HG03378 (cell line): ENCODE measurements at regions not wholly inside any gene's neighbourhood (a gene's known extent, or its start where the extent isn't known, plus 50 kb on each side); places are given as distances from the start of the nearest gene placed in this dataset.
"Not testable (repeated sequence)": the region's sequence is repeated elsewhere in the genome, so short reads cannot be mapped to it uniquely, and the experiment has no call there.

Source experiments
- ATAC-seq: cut with Tn5 transposase; IDR thresholded peaks from one replicate; pipeline ENCODE4 v1.9.1; 2021; ENCODE audit warnings: mild to moderate bottlenecking, moderate library complexity; ENCODE audit not compliant: unreplicated experiment

DNA sequence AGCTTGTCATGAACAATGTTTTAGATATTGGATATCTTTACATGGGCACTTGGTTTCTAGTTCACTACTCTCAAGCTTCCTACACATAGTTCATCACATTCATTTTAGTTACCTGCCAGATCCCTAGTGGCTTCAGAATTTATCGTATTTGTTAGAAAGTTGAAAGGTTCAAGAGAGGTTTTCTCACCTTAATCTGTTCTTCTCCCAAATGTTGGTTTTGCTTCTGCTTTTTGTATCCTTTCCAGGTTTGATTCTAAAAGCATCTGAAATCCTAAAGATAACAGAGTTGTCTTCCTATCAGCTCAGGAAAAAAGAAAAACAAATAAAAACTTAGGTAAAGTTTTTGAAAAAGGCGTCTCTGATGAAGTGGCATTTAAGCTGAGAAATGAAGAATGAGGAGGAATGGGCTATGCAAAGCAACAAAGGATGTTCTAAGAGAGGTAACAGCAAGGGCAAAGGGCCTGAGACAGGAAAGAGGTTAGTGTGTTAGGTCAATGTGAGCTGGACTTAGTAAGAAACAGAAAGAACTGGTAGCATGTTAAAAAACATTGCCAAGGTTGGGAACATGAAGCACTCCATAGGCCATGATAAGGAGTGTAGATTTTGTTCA lies 104.7 kb upstream of the CMC1 start:
- ATAC-seq = no peak

DNA sequence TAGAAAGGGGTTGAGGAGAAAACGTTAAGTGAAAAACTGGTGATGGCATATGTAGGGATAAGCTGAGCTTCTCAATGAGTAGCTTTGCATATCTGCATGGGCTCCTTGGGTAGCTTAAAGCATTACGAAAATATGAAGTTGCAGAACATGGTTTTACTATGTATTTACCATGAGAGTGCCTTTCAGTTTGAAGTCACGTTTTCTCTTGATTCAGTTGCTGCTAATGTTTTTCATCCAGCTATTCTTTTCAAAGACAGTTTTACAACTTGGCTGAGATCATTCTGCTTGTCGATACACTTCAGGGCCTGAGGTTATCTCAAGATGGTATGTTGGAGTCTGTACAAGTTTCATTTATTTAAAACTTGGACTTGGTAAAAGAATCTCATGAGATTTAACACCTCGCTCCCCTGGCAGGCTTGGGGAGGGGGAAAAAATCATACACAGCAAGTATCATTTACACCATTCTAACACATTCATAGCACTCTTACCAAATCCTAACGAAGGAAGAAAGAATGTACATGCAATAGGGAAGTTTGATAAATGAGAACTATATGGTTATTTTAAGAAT lies 103.3 kb upstream of the CMC1 start:
- no peak for ATAC-seq

DNA sequence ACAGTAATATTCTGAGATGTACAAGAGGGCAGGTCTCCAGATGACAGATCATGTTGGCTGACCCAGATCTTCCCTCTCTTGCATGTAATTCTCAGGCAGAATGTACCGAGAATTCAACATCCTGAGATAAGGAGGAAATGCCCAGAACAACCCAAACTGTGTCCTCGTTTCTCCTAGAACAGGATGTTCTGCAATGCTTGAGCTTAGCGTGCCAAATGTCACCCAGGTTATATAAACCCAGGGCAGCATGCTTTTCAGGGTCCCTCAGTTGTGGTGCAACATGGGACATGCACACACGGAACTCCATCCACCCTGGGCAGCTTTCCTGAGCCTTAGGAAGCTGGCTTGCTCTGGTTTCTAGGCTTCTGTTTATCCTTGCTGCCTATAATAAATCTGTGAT lies 102.1 kb upstream of the CMC1 start:
- ATAC-seq = no peak

DNA sequence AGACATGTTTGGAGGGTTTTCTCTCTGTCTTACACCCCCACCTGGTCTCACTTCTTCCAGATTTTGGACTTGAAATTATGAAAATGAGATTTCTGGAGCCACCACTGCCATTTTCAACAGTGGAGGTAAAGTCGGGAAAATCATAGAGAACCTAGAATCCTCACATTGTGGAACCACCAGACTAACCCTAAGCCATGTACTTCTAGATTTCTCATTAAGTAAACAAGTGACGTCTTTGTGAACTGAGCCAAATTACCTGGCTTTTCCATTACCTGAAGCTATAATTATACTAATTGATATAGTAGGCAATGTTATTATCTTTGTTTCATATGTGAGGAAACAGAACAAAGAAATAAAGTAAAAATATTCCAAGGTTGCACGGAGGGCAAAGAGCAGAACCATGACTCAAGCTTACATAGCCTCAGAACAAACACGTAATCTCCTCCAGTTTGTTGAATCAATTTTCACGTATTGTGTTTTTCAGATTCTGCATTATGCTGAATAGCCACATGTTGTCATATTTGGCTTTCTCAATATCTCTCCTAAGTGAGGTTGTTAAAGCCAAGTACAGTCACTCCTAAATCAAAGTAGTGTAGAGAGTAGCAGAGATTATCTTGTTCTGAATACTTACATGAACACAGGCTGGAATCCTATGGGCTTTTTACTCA lies 101.3 kb upstream of the CMC1 start:
- ATAC-seq = no peak

DNA sequence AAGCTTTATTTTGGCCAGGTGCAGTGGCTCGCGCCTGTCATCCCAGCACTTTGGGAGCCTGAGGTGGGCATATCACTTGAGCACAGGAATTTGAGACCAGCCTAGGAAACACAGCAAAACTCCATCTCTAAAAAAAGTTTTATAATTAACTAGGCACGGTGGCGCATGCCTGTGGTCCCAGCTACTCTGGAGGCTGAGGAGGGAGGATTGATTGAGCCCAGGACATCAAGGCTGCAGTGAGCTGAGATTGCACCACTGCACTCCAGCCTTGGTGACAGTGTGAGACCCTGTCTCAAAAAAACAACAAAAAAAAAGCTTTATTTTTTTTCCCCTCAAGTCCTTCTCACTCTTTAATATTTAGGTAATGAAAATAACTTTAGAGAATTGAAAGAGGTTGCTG lies 100.8 kb upstream of the CMC1 start:
- no peak for ATAC-seq

DNA sequence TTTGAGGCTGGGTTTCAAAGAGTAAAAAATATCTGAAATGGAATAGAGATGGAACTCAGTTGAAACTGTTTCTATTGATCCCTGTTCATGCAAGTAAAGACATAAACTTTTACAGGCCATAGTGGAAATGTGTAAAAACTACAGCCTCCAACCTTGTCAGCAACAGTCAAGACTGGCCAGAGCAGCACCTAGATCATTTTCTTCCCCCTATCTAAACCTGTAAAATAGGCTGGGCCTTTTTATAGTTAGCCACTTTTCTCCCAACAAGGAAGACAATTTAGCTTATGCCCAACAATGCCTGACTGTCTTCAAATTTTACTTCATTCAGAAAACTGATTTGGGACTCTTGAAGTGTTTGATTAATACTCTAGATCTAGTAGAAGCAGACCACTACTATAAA lies 91.5 kb upstream of the CMC1 start:
- ATAC-seq = no peak

DNA sequence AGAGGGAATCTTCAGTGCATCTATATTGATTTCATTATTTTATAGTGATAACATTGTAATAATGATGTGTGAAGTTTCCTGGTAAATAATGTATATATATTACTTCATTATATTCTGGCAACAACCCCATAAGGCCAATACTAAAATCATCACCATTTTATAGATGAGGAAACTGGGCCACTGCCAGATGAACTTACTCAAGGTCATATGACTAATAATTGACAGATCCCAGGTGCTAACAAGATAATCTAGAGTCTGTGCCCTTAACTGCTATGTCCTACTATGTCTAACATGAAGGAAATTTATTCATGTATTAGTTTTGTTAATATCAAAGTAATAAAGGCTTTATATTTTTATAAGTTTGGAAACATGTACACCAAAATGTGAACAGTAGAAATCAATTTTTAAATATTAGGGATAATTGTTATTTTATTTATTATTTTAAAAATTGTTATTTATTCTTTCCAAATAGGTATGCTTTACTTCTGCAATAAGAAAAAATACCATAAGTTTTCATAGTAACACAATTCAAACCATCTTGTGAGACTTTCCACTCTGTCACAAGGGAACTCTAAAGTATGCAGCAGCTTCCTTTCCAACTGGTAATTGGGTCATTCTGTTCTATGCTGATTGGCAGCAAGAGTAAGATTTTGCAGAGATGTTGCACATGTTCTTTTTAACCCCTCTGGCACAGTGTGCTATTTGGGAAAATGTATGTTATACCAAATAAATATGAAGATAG lies 90.8 kb upstream of the CMC1 start:
- no peak for ATAC-seq

DNA sequence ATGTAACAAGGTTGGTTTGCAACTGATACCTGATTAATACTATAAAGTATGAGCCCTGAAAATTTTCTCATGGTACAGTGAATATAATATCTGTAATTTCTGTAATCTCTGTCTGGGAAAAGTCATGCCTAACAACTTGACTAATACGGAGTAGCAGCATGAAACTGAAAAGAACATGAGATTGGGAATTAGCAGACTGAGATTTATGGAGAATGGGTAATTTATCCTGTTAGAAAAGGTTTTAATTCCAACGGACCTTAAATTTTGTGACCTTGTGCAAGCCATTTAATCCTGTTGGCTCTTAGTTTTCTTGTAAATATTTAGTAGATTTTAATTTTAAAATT lies 90.2 kb upstream of the CMC1 start:
- no peak for ATAC-seq

DNA sequence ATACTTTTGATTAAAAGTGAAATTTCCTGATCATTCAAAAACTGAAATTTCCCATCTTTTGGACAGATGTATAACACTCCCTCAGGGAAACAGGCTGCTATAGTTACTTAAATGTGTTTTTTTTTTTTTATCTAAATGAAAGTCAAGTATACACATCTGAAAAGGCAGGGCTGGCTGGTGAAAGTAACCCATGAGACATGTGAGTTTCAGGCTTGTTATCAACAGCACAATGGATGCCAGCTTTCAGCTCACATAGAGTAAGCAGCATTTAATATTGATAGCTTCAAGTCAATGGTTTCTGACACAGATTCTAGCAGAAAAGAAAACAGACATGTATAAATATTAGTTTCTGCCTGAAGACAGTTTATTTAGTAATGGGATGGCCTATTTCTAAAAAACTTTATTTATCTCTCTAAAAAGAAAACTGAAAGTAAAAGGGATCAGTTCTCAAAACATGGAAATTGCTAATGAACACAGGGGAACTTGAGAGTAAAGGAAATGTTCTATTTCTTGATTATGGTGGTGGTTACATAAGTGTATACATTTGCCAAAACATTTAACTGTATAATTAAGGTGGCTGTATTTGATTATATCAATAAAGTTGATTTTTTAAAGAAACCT lies 89.7 kb upstream of the CMC1 start:
- peak; percentile 84 for ATAC-seq

DNA sequence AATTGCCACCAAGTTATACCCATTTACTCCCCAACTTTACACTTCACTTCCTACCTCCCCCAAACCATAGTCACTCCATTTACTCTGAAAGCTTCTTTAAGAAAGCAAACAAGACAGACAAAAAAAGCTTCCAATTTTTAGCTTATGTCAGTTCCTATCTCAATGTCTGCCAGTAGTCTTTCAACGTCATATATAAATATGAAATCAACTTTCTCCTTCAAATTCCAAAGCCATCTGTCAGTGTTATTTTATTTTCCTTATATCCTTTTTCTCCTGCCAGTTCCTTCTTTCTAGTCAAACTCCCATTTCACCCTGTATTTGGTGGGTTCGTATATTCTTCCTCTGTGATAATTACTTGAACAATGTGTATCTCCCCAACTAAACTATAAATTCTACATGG lies 85.8 kb upstream of the CMC1 start:
- ATAC-seq = no peak

DNA sequence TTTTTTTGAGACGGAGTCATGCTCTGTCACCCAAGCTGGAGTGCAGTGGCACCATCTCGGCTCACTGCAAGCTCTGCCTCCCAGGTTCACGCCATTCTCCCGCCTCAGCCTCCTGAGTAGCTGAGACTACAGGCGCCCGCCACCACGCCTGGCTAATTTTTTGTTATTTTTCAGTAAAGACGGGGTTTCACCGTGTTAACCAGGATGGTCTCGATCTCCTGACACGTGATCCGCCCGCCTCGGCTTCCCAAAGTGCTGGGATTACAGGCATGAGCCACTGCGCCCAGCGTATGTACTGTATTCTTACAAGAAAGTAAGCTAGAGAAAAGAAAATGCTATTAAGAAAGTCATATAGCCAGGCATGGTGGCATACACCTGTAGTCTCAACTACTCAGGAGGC lies 84.8 kb upstream of the CMC1 start:
- ATAC-seq = not testable (repeated sequence)

DNA sequence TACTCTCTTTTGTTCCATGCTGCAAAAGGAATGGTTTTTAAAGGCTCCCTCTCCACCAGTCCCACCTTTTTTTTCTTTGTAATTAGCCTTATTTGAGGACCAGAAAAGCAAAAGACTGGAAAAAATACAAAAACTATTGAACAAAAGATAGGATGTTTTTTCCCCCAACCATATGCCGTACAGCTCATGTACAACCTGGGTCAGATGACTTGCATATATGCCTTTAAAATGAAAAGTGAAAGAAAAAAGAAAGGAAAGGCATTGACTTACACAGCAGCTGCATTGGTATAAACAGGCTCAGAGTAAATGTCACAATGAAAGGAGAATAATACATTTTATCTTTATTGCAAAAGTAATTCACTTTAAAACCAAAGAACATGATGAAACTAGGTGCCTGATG lies 69.5 kb upstream of the CMC1 start:
- ATAC-seq = peak; percentile 96

DNA sequence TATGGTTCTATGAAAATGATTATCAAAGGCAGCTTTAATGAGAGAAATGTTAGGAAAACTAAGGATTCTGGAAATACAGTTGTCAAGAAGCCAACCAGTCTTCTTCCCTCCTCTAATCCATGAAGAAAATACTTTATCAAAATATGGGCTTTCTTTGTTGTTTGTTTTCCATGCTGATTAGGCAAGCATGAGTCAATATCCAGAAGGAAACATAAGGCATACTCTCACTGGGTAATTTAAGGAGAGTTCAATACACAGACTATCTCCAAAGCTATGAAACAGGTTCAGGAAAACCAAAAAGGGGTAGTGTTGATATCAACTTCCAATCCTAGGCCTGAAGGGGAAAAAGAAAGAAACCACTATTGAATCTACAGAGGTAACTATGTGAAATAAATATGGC lies 68.7 kb upstream of the CMC1 start:
- no peak for ATAC-seq

DNA sequence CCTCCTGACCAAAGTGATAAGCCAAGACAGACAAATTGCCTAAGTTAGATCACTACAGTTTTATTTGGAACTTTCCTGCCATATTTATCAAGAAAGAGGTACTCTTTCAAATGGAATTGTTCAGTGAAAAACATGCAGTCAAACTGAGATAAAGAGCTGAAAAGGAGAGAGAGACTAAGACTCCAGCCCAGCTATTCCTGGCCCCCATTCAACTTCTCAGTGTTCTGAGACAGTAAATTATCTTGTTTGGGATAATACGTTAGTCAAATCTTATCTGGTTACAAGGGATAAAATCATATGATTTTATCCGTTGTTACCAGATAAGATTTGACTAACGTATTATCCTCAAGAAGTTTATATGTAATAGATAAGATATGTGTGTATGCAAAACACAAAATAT lies 67.6 kb upstream of the CMC1 start:
- no peak for ATAC-seq

DNA sequence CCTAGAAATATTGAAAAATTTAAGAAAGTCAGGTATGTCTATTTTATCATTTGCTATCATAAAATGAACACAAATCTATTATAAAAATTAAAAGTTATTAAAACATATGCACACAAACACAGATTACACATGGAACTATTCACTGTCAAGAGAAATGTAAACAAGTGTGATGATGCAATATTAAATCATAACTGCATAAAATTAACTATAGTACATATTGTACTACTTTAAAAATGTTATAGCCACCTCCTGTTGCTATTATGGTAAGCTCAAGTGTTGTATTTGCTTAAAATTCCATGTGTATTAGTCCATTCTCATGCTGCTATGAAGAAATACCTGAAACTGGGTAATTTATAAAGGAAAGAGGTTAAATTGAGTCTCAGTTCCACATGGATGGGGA lies 54.7 kb upstream of the CMC1 start:
- no peak for ATAC-seq

DNA sequence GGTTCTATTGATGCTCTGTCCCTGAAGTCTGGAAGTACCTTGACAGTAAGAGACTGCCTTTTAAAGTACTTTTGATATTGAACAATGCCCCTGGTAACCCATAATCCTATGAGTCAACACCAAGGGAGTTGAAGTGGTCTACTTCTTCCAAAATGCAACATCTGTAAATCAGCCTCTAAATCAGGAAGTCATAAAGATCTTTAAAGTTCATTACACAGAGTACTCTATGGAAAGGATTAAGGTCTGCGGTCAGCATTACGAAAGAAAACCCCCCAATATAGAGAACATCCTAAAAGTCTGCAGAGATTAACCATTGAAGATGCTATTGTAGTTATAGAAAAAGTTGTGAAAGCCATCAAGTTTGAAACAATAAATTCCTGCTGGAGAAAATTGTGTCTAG lies 52.7 kb upstream of the CMC1 start:
- no peak for ATAC-seq

DNA sequence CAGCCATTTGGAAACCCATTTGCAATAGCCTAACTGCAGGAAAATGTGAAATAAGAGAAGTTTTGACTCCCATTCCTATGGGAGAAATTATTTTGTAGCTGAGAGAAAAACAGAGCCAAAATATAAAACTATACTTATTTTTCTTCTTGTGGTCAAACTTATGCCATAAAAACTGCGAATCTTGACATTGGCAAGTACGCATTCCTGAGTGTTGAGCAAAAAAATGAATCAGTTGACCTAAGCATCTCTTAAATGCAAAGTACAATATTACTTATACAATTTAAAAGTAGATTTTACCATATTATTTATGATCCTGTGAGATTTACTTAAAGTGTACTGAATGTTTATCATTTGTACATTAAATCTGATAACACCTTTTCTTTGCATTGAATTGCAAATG lies 50.1 kb upstream of the CMC1 start:
- no peak for ATAC-seq
